Progenitor cell of endocrine pancreas (in vitro differentiated cells): ENCODE measurements at regions not wholly inside any gene's neighbourhood (a gene's known extent, or its start where the extent isn't known, plus 50 kb on each side); places are given as distances from the start of the nearest gene placed in this dataset.

ENCODE experiments used
- DNase-seq: peaks from one replicate; pipeline ENCODE4 v3.0.0; 2021; ENCODE audit warnings: low spot score; ENCODE audit not compliant: unreplicated experiment
- H3K27ac Mint-ChIP-seq: 2 replicates; pipeline ENCODE4 v1.8.0; 2021; ENCODE audit warnings: mild to moderate bottlenecking, moderate library complexity, mixed read lengths
- H3K27me3 Mint-ChIP-seq: 2 replicates; pipeline ENCODE4 v1.8.0; 2021; ENCODE audit warnings: mixed read lengths
- H3K36me3 Mint-ChIP-seq: 2 replicates; pipeline ENCODE4 v1.8.0; 2022; ENCODE audit warnings: mixed read lengths; ENCODE audit not compliant: insufficient read depth
- H3K4me1 Mint-ChIP-seq: 2 replicates; pipeline ENCODE4 v1.8.0; 2021; ENCODE audit warnings: low read depth, mixed read lengths
- H3K4me3 Mint-ChIP-seq: 2 replicates; pipeline ENCODE4 v1.8.0; 2021; ENCODE audit warnings: low read depth, mild to moderate bottlenecking, moderate library complexity, mixed read lengths
- H3K9me3 Mint-ChIP-seq: 2 replicates; pipeline ENCODE4 v1.8.0; 2021; ENCODE audit warnings: low read depth, mixed read lengths
- CTCF ChIP-seq: fragments of 200-600 bp; sonication (generic); IDR thresholded peaks from one replicate; pipeline ENCODE4 v1.5.0; 2021; ENCODE audit warnings: antibody characterized with exemption, mild to moderate bottlenecking; ENCODE audit not compliant: unreplicated experiment

GRCh38 chr2:211170843-211171242, 614.4 kb downstream of the CPS1 start:
- Mint-ChIP-seq H3K9me3 (peaks cover 4% of the 10 kb centered on the region), H3K36me3 (no peaks in the 10 kb centered on the region), H3K4me3 (no peak overlapping the region), H3K27me3 (no peaks in the 10 kb centered on the region), H3K4me1 (peaks cover 2% of the 10 kb centered on the region), H3K27ac (no peak overlapping the region)
- TF ChIP-seq CTCF, result no peak
- no peak for DNase-seq

GRCh38 chr2:211174021-211174420, 617.6 kb downstream of the CPS1 start:
- Mint-ChIP-seq H3K4me1 (peaks cover 8% of the 10 kb centered on the region), H3K4me3 (no peak overlapping the region), H3K9me3 (peaks cover 4% of the 10 kb centered on the region), H3K36me3 (no peaks in the 10 kb centered on the region), H3K27ac (no peak overlapping the region), H3K27me3 (no peaks in the 10 kb centered on the region)
- no peak for DNase-seq
- TF ChIP-seq CTCF, result no peak

- Mint-ChIP-seq H3K4me1 (peaks cover 8% of the 10 kb centered on the region), H3K9me3 (peaks cover 4% of the 10 kb centered on the region), H3K27ac (no peak overlapping the region), H3K27me3 (no peaks in the 10 kb centered on the region), H3K36me3 (no peaks in the 10 kb centered on the region), H3K4me3 (no peak overlapping the region)
- DNase-seq, result no peak
- TF ChIP-seq CTCF, result no peak
Measured at GRCh38 chr2:211174631-211175030, 618.2 kb downstream of the CPS1 start.

GRCh38 chr2:211175956-211176355, 619.6 kb downstream of the CPS1 start:
- peaks cover 6% of the 10 kb centered on the region for H3K4me1 Mint-ChIP-seq
- DNase-seq, result no peak
- H3K36me3 Mint-ChIP-seq, result no peaks in the 10 kb centered on the region
- H3K27me3 Mint-ChIP-seq, result no peaks in the 10 kb centered on the region
- no peak overlapping the region for H3K27ac Mint-ChIP-seq
- peaks cover 4% of the 10 kb centered on the region for H3K9me3 Mint-ChIP-seq
- H3K4me3 Mint-ChIP-seq, result no peak overlapping the region
- TF ChIP-seq CTCF, result no peak

GRCh38 chr2:211176514-211177141, 620.2 kb downstream of the CPS1 start:
- Mint-ChIP-seq H3K27ac (no peak overlapping the region), H3K4me3 (no peak overlapping the region), H3K36me3 (no peaks in the 10 kb centered on the region), H3K4me1 (peaks cover 12% of the 10 kb centered on the region), H3K9me3 (peaks cover 4% of the 10 kb centered on the region), H3K27me3 (no peaks in the 10 kb centered on the region)
- no peak for TF ChIP-seq CTCF
- DNase-seq, result no peak
